Suppressor macrophage treated with lipopolysaccharide for 1 hour (primary cell): ENCODE measurements at regions not wholly inside any gene's neighbourhood (a gene's known extent, or its start where the extent isn't known, plus 50 kb on each side); places are given as distances from the start of the nearest gene placed in this dataset.

Experiments
- DNase-seq, 3 donors: peaks; one replicate each; pipeline ENCODE4 v3.0.0-alpha.2; 2020 to 2022

DNA sequence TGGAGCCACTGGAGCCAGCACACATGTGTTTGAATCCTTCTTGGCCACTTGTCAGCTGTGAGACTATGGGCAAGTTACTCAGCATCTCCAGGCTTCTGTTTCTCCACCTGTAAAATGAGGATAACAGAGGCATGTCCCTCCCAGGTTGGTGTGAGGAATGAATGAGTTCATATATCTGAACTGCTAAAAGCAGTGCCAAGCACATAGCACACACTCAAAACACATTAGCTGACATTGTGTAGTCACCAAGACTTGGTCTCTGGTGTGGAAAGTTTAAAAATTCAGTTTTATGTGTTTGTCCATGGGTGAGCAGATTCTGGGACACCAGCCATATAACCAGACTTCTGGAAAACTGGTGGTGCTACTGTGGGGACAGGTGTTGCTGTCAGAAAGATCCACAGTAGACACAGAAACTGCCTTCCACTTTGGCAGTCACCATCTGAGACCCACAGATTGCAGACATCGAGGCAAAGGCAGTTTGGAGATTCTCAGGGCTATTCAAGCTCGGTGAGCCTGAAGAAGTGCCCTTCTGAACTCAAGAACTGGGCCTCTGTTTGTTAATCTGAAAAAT, 115.8 kb downstream of the MRPL14 start:
- no peak for DNase-seq

DNA sequence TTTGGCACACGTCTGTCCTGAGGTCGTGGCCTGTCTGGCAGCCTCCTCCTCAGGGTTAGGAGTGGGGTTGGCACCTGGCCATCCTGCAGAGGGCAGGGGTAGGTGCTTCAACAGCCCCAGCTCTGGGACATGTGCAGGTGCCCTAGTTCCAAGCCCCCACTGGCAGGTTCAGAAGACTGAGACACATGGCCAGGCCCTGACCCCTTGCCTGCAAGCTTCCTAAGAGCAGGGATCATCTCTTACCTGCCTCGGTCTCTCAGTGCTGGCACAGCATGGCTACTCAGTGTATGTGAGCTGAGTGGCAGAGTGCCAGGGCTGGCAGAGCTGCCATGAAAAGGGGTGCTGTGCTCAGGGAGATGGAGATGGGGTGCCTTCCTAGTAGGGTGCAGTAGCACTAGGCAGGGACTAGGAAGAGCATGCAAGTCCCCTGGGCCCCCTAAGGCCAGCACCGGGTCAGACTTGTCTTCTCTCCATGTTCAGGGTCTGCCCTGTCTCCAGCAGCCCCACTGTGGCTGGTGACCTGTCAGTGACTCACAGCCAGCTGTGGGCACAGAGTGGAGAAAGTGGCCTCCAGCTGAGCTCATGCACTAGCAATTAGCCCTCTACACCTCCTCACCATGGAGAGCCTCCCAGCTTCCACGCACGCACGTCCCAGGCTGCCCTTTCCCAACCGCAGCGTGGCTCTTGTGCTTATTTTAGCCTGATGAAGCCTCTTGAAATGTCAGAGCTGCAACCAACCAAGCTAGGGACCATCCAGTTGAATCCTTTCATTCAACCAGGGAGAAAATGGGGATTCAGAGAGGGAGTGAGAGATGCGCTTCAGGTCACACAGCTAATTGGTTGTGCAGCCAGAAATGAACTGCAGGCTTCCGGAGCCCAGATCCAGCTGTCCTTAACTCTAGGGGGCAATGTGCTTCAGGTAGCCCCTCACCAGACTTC, 116.6 kb downstream of the MRPL14 start:
- peak; percentile 83 to 89 (median 84) for DNase-seq

DNA sequence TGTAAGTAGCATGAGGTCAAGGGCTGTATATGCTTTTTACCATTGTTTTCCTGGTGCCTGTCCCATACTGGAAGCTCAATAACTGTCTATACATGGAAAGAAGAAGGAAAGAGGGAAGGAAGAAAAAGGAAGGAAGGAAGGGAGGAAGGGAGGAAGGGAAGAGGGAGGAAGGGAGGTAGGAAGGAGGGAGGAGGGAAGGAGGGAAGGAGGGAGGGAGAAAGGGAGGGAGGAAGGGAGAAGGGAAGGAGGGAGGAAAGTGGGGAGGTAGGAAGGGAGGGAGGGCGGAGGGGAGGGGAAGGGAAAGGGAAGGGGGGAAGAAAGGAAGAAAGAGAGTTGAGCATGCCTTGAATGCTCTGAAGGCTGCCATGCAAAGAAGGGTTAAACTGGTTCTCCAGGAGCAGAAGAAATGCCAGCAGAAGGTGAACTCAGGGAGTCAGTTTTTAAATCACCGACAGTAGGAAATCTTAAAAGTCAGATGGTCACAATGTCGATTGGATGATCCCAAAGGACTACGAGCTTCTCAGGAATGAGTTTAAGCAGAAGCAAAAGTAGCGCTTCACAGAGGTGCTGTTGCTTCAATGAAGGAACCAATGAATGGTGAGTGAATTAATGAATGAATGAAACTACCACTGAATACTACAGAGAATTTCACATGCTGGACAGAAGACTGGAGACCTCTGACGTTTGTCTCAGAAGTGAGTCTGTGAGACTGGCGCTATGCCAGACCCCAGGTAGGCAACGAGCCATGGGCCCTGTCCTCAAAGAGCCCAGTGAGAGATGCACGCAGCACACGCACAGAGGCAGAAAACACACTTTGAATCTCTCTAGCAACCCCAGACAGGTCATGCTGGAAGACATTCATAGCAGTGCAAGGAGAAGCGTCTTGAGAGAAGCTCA, 117.6 kb downstream of the MRPL14 start:
- no peak for DNase-seq

DNA sequence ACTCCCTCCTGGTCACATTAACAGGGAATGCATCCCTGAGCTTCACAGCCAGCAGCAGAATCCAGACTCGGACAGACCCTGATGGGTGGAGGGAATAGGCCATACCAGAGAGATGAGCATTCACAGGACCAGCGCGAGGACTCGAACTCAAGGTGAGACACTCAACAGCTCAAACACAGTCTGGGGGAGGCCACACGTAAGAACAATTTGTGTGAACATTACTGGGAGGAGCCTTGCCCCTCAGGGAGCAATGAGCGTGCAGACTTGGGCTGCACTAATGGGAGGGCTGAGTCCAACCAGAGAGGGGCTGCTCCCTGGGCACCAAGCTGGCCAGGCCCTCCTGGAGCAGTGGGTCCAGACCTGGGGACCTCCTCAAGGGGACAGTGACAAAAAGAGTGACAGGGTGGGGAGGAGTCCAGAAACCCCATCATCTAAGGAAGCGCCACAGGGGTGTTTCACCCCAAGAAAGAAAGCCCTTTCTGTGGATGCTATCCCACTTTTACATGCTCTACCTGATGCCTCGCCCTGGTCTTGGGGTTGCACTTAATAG, 118.4 kb downstream of the MRPL14 start:
- DNase-seq: no peak

DNA sequence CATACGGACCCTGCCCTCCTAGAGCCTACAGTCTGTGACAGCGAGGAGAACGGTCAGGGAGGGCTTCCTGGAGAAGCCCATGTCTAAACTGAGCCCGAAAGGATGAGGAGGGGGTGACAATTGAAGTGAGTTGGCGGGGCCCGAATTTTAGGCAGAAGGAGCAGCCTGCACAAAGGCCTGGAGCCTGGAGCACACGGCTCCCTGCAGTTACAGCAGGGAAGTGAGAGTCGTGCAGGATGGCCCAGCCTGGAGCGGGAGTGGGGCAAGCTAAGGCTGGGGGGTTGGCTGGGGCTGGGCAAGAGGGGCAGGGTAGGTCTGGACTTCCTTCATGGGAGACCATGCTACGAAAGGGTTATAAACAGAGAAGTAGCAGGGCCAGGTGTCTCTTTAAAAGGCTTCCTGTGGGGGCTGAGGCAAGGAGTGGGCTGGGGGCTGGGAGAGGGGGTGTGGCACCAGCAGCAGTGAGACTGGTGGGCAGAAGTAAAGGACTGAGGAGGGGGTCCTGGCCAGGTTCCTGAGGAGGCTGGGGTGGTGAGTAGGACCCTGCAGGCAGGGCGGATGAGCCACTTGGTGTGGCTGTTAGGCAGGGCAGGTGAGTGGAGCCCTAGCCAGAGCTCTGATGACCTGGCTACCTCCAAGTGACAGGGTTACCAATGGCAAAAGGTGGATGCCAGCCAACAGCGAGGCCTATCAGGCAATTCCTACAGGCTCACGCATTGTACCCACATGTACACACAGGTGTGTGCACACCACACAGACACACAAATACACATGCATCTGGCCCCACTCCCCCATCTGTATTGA, 119.2 kb downstream of the MRPL14 start:
- DNase-seq: no peak

DNA sequence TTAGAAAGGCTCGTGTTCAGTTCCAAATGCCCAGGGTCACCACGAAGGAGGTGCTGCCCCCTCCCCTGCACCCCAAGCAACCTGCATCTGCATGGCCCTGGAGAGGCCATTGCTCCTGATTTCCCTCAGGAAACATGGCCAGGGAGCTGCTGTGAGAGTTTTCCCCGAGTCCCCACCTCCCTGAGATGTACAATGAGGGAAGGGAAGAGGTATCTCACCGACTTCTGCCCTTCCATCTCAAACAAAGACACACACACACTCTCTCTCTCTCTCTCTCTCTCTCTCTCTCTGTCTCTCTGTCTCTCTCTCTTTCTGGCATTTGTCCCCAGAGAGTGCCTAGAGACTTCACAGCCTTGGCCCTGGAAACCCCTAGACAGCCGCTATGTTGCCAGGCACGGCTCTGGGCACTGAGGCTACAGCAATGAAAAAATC, 120.4 kb downstream of the MRPL14 start:
- DNase-seq: no peak

DNA sequence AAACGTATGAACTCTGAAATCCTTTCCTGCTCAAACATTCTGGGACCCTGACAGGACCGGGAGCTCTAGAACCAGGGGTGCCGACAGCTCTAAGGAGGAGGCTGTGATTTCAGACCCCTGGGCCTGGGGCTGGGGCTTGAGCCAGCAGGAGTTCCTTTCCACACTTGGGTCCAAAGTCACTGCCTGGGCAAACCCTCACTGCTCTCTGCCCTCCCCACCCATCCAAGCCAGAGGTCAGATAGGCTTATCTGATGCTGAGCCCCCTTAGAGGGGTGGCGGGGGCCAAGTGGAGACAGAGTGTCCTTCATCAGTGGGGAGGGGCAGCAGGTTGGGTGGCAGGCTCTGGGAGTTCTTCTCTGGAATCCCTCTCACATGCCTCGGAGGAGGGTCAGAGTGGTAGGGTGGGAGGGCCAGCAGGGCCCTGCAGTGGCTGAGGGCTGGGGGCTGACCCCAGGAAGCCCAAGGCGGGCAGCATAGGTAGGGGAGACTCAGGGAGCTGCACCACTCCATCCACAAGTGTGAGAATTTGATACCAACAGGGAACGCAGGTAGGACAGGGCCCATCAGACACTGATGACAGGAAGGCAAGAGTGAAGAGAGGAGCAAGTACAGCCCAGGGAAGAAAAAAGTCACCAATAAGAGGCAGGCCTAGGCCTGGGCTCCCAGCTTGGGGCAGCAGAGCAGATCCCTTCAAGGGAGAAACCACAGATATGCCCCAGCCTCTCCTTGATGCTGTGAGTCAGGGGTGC, 121.0 kb downstream of the MRPL14 start:
- DNase-seq: no peak

DNA sequence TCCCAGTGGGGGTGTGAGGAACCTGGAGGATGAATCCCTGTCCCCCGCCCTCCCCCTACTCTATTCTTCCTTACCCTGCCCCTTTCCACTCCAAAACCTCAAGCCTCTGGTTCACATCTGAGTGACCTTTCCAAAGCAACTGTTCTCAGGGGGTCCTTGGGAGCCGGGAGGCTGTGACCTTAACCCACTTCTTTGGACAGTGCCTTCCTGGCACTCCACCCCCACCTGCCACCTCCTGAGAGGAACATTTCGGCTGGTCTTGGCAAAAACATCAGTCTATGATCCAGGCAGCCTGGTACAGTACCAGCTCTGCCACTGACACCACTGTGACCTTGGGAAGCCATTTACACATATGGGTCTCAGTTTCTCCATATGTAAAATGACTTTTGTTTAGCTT, 121.7 kb downstream of the MRPL14 start:
- no peak for DNase-seq

DNA sequence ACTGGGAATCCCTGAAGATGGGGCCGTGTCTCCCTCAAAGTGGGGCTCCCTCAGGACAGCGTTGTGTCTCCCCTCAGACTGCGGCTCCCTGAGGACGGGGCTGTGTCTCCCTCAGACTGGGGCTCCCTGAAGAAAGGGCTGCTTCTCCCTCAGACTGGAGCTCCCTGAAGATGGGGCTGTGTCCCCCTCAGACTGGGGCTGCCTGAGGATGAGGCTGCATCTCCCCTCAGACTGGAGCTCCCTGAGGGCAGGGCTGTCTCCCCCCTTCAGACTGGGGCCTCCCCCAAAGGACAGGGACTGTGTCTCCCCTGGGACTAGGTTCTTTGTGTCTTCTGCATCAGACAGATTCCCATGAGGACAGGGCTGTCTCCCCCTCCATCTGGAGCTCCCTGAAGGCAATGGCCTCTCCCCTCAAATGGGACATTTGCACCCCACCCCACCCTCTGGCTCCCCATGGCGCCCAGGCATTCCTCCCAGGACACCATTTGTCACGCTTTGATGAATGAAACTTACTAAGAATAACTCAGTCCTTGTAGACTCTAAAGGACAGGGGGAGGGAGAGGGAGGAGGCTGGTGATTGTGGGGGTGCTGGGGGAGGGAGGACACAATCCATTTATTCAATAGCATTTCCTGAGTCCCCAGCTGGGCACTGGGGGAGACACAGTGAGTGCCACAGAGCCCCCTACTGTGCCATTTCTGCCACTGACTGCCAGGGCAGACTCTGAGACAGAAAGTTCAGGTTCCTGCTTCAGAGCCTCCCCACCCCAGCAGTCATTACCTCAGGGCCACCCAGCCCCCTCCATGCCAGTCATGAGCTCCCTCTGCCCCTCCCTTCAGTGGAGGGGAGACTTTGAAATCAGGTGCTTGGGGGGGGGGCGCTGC, 122.4 kb downstream of the MRPL14 start:
- peak in 2 of 3 donors; percentile 33 to 49 for DNase-seq

DNA sequence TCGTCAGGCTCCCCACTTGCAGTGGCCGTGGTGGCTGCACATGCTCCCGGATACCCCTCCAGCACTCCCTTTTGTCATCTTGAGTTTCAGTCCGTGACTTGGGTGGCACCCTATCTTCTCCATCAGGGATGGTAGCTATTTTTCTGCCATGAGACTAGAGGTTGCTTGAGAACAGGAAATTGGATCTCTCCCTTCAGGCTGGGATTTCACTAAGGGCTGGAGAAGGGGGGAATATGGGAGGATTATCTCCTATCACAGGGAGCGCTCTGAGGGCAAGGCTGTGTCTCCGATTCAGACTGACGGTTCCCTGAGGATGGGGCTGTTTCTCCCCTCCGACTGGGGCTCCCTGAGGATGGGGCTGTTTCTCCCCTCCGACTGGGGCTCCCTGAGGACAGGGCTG, 123.1 kb downstream of the MRPL14 start:
- DNase-seq: no peak

DNA sequence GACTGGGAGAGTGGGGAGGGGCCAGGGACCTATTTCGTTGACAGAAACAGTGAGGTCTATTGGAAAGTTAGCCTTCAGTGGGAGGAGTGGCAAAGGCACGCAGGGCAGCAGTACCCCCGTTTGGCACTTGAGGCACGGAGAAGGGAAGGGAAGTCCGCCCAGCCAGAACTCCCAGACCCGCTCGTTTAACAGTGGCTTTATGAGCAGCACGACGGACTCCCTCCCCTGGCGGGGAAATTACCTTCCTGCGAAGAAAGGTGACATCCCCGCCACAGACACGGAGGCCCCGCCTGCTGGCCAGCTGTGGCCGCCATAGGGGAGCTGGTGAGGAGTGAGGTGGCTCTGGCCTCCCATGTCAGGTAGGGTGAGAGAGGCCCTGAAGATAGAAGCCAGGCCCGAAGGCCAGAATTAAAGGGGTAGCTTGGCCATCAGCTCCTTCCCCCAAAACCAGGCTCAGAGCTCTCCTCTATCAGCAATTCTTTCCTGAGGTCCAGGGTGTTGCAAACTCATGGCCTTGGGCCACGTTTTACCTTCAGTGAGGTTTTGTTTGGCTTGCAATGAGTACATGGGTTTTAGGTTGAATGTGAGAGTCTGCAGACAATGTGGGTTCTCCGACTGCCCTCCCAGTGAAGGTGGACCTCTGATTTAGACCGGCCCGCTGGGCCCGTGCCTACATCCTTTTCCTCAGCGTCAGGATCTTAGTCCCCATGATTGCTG, 123.7 kb downstream of the MRPL14 start:
- peak in 1 of 3 donors; percentile 40 for DNase-seq

DNA sequence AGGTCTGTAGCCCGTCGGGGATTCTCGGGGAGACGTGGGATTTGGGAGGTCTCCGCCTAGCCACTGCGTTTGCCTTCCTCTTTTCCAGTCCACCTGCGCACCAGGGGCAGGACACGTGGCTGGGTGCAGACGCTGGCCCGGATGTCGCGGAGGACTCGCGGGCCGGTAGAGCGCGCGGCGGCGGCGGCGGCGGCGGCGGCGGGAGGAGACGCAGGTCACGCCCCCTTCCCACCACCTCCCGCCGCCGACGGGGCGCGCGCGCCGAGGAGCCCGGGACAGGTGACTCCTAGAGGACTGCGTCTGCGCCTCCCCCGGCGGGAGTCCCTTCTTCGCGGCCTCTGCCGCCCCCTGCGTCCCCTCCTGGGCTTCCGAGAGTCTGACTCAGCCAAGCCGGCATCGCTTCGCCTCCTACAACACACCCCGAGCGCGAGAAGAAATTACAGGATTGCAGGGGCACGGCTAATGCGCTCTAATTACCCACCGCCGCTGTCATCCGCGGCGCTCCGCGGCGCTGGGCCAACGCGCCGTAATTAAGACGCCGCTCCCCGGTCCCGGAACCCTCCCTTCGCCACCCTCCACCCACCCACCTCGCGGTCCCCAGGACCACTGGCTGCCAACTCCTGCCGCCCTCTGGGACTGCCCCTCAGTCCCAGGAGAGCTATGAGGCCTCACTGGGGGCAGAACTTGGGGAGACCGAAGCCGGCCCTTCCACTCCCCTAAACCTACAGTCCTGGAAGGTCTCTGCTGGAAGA, 124.5 kb downstream of the MRPL14 start:
- DNase-seq: peak; percentile 89 to 91 (median 89)

DNA sequence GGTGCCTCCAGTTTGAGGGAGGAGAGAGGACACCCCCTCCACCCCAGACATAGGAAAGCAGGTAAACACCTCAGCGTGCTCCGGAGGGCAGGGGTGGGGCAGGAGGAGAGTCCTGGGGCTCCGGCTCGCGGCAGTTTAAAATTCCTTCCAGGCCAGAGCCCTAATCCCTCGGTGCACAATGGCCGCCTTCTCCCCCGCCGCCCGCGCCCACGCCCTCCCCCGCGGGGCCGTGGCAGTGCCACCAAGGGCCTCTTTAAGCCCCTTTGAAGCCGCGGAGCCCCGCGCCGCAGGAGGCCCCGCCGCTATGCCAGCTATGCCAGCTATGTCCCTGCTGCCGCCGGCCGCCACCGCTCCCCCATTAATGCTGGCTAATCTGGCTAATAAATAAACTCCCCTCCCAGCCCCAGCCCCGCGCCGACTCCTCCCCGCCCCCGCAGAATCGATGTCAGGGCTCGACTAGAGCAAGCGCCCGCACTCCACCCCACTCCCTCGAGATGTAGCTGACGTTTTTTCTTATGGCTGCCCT, 125.1 kb downstream of the MRPL14 start:
- DNase-seq: peak in 2 of 3 donors; percentile 61 to 80

DNA sequence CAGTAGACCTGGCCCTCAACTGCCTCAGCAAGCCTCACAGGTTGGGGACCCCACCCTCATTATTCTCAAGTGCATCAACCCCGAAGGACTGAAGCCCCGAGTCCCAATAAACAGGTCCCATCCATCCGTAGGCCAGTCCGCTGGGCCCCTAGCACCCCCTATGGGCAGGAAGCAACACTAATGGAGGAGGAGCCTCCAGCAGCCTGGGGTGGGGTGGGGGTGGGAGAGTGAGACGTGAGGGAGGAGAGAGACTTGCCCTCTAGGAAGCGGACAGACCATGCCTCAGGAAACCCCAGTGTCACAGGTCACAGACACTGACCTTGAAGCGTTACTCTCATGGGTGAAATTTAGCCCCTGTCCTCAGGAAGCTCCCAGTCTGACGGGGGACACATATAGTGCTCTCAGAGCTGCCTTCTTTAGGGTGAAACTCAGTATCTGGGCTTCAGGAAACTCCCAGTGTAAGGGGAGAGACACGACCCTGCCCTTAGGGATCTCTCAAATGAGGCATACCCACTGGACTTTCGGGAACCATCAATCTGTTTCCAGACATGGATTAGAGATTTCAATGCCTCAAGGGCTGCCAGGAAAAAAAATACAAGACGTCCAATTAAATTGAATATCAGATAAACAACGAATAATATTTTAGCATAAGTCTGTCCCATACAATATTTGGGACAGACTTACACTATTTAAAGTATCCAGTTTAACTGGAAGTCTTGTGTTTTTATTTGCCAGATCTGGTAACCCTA, 125.8 kb downstream of the MRPL14 start:
- DNase-seq: peak in 2 of 3 donors; percentile 38 to 63

DNA sequence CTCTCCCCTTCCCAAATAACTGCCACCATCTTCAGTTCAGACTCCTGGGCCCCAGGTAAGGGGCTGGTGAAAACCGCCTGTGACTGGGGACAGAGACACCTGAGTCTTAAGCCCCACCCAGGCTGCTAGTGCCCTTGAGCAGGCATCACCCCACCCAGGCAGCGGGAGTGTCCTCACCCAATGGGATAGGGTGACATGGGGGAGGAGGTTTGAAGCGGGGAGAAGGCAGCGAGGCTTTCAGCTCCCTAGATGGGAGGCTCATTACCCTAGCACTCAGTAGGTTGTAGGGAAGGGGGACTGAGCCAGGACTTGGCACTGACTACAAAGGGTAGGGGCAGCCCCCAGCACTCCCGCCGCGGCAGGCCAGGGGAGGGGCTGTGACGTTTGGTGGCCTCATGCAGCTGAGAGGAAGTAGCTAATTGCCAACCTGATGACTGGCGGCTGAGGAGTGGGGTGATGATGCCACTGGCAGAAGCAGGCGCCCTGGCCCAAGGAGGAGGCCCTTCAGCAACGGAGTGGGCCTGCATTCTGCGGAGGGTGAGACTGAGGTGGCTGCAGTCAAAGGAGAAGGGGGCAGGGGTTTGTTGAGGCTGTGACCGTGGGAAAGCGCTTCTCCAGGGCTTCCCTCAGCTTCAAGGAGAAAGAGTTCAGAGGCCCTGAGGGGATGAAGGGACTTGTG, 126.9 kb downstream of the MRPL14 start:
- peak; percentile 87 to 90 (median 87) for DNase-seq

DNA sequence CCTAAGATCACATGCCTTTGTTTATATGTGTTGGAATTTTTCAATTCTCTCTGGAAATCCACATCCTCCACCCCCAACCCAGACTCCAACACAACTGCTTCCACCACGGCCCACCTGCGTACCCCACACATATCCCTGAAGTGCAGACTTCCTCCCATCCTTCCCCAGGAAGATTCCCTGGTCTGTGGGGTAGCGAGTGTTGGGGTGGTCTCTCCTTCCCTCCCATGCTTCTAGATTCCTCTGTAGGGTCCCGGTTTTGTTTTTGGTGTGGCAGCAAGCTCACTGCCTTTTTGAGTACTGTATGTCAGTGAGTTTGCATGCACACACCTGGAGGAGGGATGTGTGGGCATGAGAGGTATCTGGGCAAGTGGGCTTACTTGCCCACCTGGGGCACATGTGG, 127.6 kb downstream of the MRPL14 start:
- DNase-seq: no peak
